ENCODE measurements at regions not wholly inside any gene's neighbourhood (a gene's known extent, or its start where the extent isn't known, plus 50 kb on each side); places are given as distances from the start of the nearest gene placed in this dataset.

GRCh38 chr11:82195283-82195682, 538.4 kb downstream of the FAM181B start:
- Histone ChIP-seq H3K9me3 (replicated peaks; ENCODE audit: control insufficient read depth, insufficient read depth, low read length) (peaks cover 9% of the 10 kb centered on the region), H2AFZ (ENCODE audit: low read depth, low read length) (no peak overlapping the region), H3K9me1 (replicated peaks; ENCODE audit: control insufficient read depth, extremely low read depth, insufficient read depth, low read length) (no peaks in the 10 kb centered on the region), H4K20me1 (replicated peaks; ENCODE audit: control insufficient read depth, extremely low read depth, insufficient read depth, low read length) (no peaks in the 10 kb centered on the region), H3K36me3 (ENCODE audit: control insufficient read depth in 2 of 2, extremely low read depth in 1 of 2, insufficient read depth in 2 of 2, low read length in 2 of 2) (no peaks in the 10 kb centered on the region), H3K4me2 (ENCODE audit: insufficient read depth, low read length) (no peak overlapping the region), H3K27me3 (ENCODE audit: control insufficient read depth in 2 of 2, insufficient read depth in 2 of 2, low read length in 2 of 2) (no peaks in the 10 kb centered on the region), H3K79me2 (ENCODE audit: control insufficient read depth, insufficient read depth, low read length) (no peaks in the 10 kb centered on the region), H3K27ac (ENCODE audit: insufficient read depth, low read depth, low read length) (no peak overlapping the region), H3K4me1 (ENCODE audit: control insufficient read depth, extremely low read depth, insufficient read depth, low read length) (no peaks in the 10 kb centered on the region), H3K4me3 (replicated peaks in 1 of 3; ENCODE audit: insufficient read depth in 1 of 3, low read depth in 1 of 3, low read length in 3 of 3) (no peak overlapping the region), H3K9ac (replicated peaks; ENCODE audit: extremely low read depth, insufficient read depth, low read length) (no peak overlapping the region)
- dilution Hi-C loops (cut with MboI; ENCODE audit: extremely low pct_ligation_motif_present, low sequenced_read_pairs) = no loop called here
- no TSS peak for BruUV-seq (replicated peaks)
- DNase-seq (ENCODE audit: low read depth, low spot score) (no peak), FAIRE-seq (no peak)
- POLR2A ChIA-PET = no interaction called here
- intact Hi-C loops (cut with micrococcal nuclease) = no loop called here
- TF ChIP-seq CTCF (IDR thresholded peaks at IDR 0.05; ENCODE audit: extremely low read depth in 1 of 2, insufficient read depth in 1 of 2, low read depth in 1 of 2, low read length in 2 of 2) (no peak), EZH2 (IDR thresholded peaks at IDR 0.05; ENCODE audit: borderline replicate concordance, low read depth, low read length, severe bottlenecking) (no peak), JUN (IDR thresholded peaks at IDR 0.05; ENCODE audit: borderline replicate concordance, insufficient read depth, insufficient read length, low read depth) (no peak), POLR2A (IDR thresholded peaks at IDR 0.05; ENCODE audit: low read depth, low read length) (no peak), GATA2 (IDR thresholded peaks at IDR 0.05; ENCODE audit: insufficient read depth, insufficient read length, low read depth, low read length) (no peak), POLR2AphosphoS5 (IDR thresholded peaks at IDR 0.05; ENCODE audit: insufficient read depth, low read depth, low read length) (no peak), FOS (IDR thresholded peaks at IDR 0.05; ENCODE audit: borderline replicate concordance, insufficient read depth, low read length) (no peak), MYC (IDR thresholded peaks at IDR 0.05; ENCODE audit: low read depth, low read length) (no peak), MAX (IDR thresholded peaks at IDR 0.05; ENCODE audit: insufficient read depth, insufficient read length) (no peak)
- CTCF ChIA-PET = no interaction called here
